Activated CD4-positive, alpha-beta T cell treated with anti-CD3 and anti-CD28 coated beads, Interleukin-2, amount 10 ng/mL, durations not matched to agents 24 days and 14 days (primary cell): ENCODE measurements at regions not wholly inside any gene's neighbourhood (a gene's known extent, or its start where the extent isn't known, plus 50 kb on each side); places are given as distances from the start of the nearest gene placed in this dataset.

Experiments
- DNase-seq: peaks from one replicate; pipeline ENCODE4 v3.0.0; 2022
- H3K27ac Mint-ChIP-seq: one replicate; pipeline ENCODE4 v1.8.0; 2022; ENCODE audit warnings: mild to moderate bottlenecking, mixed read lengths
- H3K27me3 Mint-ChIP-seq: one replicate; pipeline ENCODE4 v1.8.0; 2022; ENCODE audit warnings: mixed read lengths
- H3K36me3 Mint-ChIP-seq: one replicate; pipeline ENCODE4 v1.8.0; 2022; ENCODE audit warnings: low read depth, mild to moderate bottlenecking, mixed read lengths
- H3K4me1 Mint-ChIP-seq: one replicate; pipeline ENCODE4 v1.8.0; 2021; ENCODE audit warnings: mixed read lengths
- H3K4me3 Mint-ChIP-seq: one replicate; pipeline ENCODE4 v1.8.0; 2022; ENCODE audit warnings: mild to moderate bottlenecking, moderate library complexity, mixed read lengths
- H3K9me3 Mint-ChIP-seq: one replicate; pipeline ENCODE4 v1.8.0; 2021; ENCODE audit warnings: mixed read lengths
- intact Hi-C: fragments of 100-400 bp; cut with micrococcal nuclease; formaldehyde crosslinking; loops from one replicate; pipeline ENCODE4 v1.15.1; 2023

- no peak overlapping the region for H3K27ac Mint-ChIP-seq
- intact Hi-C loops: no loop called here
- no peak for DNase-seq
- no peaks in the 10 kb centered on the region for H3K4me1 Mint-ChIP-seq
- H3K4me3 Mint-ChIP-seq: no peak overlapping the region
- peaks cover 25% of the 10 kb centered on the region for H3K27me3 Mint-ChIP-seq
- no peaks in the 10 kb centered on the region for H3K36me3 Mint-ChIP-seq
- H3K9me3 Mint-ChIP-seq: no peaks in the 10 kb centered on the region
These were observed 157.8 kb downstream of the CYRIA start for GRCh38 chr2:16507655-16508489.

GRCh38 chr2:16506366-16506765 is 159.3 kb downstream of the CYRIA start:
- H3K36me3 Mint-ChIP-seq: no peaks in the 10 kb centered on the region

GRCh38 chr2:16496426-16497388 is 168.9 kb downstream of the CYRIA start:
- intact Hi-C loops: no loop called here
- Mint-ChIP-seq H3K36me3 (no peaks in the 10 kb centered on the region), H3K27ac (no peak overlapping the region), H3K4me3 (no peak overlapping the region), H3K27me3 (peaks cover 5% of the 10 kb centered on the region), H3K9me3 (no peaks in the 10 kb centered on the region), H3K4me1 (no peaks in the 10 kb centered on the region)
- no peak for DNase-seq

More at GRCh38 chr2:16506366-16506765, 159.3 kb downstream of the CYRIA start:
- H3K27me3 Mint-ChIP-seq: peaks cover 28% of the 10 kb centered on the region
- no peaks in the 10 kb centered on the region for H3K4me1 Mint-ChIP-seq
- no peak for DNase-seq
- intact Hi-C loops: no loop called here
- no peak overlapping the region for H3K4me3 Mint-ChIP-seq
- H3K27ac Mint-ChIP-seq: no peak overlapping the region
- no peaks in the 10 kb centered on the region for H3K9me3 Mint-ChIP-seq

DNA sequence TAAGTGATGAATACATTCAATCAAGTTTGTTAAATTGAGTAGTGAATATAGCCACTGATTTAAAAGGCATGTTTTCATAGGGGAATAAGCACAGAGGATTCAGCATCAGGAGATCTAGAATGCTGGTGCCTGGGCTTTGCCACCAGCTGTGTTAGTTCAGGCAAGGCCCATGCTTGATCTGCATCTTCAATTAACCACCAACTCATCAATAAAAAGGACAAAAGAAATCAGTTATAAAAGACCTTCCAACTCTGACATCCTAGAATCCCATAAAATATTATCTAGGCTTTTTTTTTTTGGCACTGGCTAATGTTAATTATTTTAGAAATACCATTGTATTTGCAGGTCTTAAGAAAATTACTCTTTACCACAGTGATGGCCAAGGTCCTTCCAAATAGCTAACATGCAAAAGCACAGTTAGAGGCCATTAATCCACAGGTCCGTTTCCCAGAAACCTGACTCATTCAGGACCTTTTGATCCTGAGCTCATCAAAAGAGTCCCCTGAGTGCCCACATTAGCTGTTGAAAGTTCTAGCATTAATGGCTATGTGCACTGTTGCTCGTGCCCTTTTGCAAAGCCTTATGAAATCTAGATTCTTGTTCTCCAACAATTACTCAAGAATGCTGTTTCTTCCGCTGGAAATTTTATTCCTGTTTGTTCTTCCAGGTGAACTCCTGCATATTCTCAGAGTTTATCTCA is 170.0 kb downstream of the CYRIA start:
- Mint-ChIP-seq H3K27me3 (peaks cover 6% of the 10 kb centered on the region), H3K4me1 (no peaks in the 10 kb centered on the region), H3K4me3 (no peak overlapping the region), H3K27ac (no peak overlapping the region), H3K36me3 (no peaks in the 10 kb centered on the region), H3K9me3 (no peaks in the 10 kb centered on the region)
- no peak for DNase-seq
- intact Hi-C loops: no loop called here

- Mint-ChIP-seq H3K4me1 (no peaks in the 10 kb centered on the region), H3K9me3 (no peaks in the 10 kb centered on the region), H3K27ac (no peak overlapping the region), H3K4me3 (no peak overlapping the region), H3K27me3 (peaks cover 6% of the 10 kb centered on the region), H3K36me3 (no peaks in the 10 kb centered on the region)
- no peak for DNase-seq
- intact Hi-C loops: no loop called here
These were observed 170.7 kb downstream of the CYRIA start for GRCh38 chr2:16494836-16495508.

- Mint-ChIP-seq H3K27ac (no peak overlapping the region), H3K4me1 (no peaks in the 10 kb centered on the region), H3K27me3 (peaks cover 6% of the 10 kb centered on the region), H3K9me3 (no peaks in the 10 kb centered on the region), H3K36me3 (no peaks in the 10 kb centered on the region), H3K4me3 (no peak overlapping the region)
- no peak for DNase-seq
- intact Hi-C loops: no loop called here
These were observed 171.8 kb downstream of the CYRIA start for GRCh38 chr2:16493788-16494187.

- Mint-ChIP-seq H3K4me3 (no peak overlapping the region), H3K36me3 (no peaks in the 10 kb centered on the region), H3K27me3 (peaks cover 10% of the 10 kb centered on the region), H3K4me1 (no peaks in the 10 kb centered on the region), H3K9me3 (no peaks in the 10 kb centered on the region), H3K27ac (no peak overlapping the region)
- no peak for DNase-seq
- intact Hi-C loops: no loop called here
These were observed 177.9 kb downstream of the CYRIA start for GRCh38 chr2:16487686-16488085.

GRCh38 chr2:16485251-16485650 is 180.4 kb downstream of the CYRIA start:
- no peak overlapping the region for H3K4me3 Mint-ChIP-seq

DNA sequence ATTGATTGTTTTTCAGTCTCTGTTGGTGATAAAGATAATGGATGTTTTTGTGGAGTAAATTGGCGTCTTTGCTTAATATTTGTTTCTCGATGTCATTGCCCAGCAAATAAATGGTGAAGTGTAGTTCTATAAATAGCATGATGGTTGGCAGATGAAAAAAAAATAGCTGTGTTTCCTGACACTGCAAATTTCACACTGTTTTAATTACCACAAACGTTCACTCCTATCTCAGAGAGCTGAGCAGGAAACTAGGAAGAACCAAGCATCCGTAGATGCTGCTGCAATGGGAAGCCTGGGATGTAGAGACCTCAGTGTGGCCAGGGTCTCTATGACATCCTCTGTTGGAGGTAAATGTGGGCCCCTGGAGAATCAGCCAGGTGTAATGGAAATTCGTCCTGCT is 183.2 kb downstream of the CYRIA start:
- Mint-ChIP-seq H3K36me3 (no peaks in the 10 kb centered on the region), H3K4me3 (no peak overlapping the region), H3K4me1 (no peaks in the 10 kb centered on the region), H3K27me3 (peaks cover 23% of the 10 kb centered on the region), H3K9me3 (no peaks in the 10 kb centered on the region), H3K27ac (no peak overlapping the region)
- intact Hi-C loops: no loop called here
- DNase-seq: no peak

More at GRCh38 chr2:16485251-16485650, 180.4 kb downstream of the CYRIA start:
- intact Hi-C loops: no loop called here
- H3K9me3 Mint-ChIP-seq: no peaks in the 10 kb centered on the region
- no peaks in the 10 kb centered on the region for H3K36me3 Mint-ChIP-seq
- no peaks in the 10 kb centered on the region for H3K4me1 Mint-ChIP-seq
- peaks cover 16% of the 10 kb centered on the region for H3K27me3 Mint-ChIP-seq
- DNase-seq: no peak
- no peak overlapping the region for H3K27ac Mint-ChIP-seq

GRCh38 chr2:16481351-16481750 is 184.3 kb downstream of the CYRIA start:
- Mint-ChIP-seq H3K4me1 (no peaks in the 10 kb centered on the region), H3K9me3 (no peaks in the 10 kb centered on the region), H3K36me3 (no peaks in the 10 kb centered on the region), H3K27me3 (peaks cover 23% of the 10 kb centered on the region), H3K27ac (no peak overlapping the region), H3K4me3 (no peak overlapping the region)
- no peak for DNase-seq
- intact Hi-C loops: no loop called here

GRCh38 chr2:16479721-16480120 is 185.9 kb downstream of the CYRIA start:
- DNase-seq: no peak
- Mint-ChIP-seq H3K36me3 (no peaks in the 10 kb centered on the region), H3K4me1 (no peaks in the 10 kb centered on the region), H3K27ac (no peak overlapping the region), H3K9me3 (no peaks in the 10 kb centered on the region), H3K4me3 (no peak overlapping the region), H3K27me3 (peaks cover 23% of the 10 kb centered on the region)
- intact Hi-C loops: no loop called here

GRCh38 chr2:16478434-16479210 is 187.0 kb downstream of the CYRIA start:
- H3K4me1 Mint-ChIP-seq: no peaks in the 10 kb centered on the region
- DNase-seq: no peak
- peaks cover 23% of the 10 kb centered on the region for H3K27me3 Mint-ChIP-seq
- no peaks in the 10 kb centered on the region for H3K9me3 Mint-ChIP-seq
- H3K27ac Mint-ChIP-seq: no peak overlapping the region
- no peaks in the 10 kb centered on the region for H3K36me3 Mint-ChIP-seq
- intact Hi-C loops: no loop called here
- H3K4me3 Mint-ChIP-seq: no peak overlapping the region

DNA sequence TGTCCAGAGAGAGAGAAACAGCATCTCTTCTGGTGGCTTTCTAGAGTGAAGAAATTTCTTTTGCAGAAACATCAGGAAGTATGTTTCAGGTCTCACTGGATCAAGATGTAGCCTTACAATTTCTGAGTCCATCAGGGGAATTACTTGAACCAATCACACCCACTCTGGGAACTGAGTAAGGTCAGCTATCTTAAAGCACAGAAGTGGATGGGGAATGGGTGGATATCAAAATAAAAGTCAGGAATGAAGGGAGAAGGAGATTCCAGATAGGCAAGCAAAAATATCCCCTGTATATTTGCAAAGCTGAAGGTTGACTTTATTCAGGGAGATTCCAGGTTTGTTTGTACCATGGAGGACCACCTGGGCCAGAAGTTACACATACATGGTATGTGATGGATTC is 188.0 kb downstream of the CYRIA start:
- intact Hi-C loops: no loop called here
- H3K27me3 Mint-ChIP-seq: peaks cover 20% of the 10 kb centered on the region
- no peaks in the 10 kb centered on the region for H3K9me3 Mint-ChIP-seq
- DNase-seq: no peak
- H3K4me1 Mint-ChIP-seq: no peaks in the 10 kb centered on the region
- no peaks in the 10 kb centered on the region for H3K36me3 Mint-ChIP-seq
- no peak overlapping the region for H3K27ac Mint-ChIP-seq
- H3K4me3 Mint-ChIP-seq: no peak overlapping the region
